ENCODE measurements at regions not wholly inside any gene's neighbourhood (a gene's known extent, or its start where the extent isn't known, plus 50 kb on each side); places are given as distances from the start of the nearest gene placed in this dataset.
"Not testable (repeated sequence)": the region's sequence is repeated elsewhere in the genome, so short reads cannot be mapped to it uniquely, and the experiment has no call there.

DNA sequence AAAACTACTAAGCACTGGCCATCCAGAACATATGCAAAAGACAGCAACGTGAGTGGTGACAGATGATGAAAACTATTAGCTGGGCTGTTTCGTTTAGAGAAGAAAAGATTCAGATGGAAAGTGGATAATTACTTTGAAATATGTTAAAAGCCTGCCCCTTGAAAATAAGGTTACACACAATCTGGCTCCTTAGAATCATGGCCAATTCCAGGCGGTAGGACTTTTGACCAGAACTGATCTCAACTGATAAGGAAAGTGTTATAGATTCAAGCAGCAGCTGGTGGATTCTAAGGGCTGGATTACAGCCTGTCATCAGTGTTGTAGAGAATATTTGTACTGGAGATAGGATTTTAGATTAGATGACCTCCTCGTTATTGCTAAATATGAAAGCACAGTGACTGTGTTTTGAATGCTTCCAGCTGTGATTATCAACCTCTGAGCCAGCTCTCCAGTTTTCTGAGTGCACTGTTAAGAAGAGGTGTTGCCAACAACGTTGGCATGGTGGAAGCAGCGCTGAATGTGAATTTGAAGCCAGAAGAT, 75.1 kb downstream of the KBTBD2 start:
- not testable (repeated sequence) for DNase-seq

DNA sequence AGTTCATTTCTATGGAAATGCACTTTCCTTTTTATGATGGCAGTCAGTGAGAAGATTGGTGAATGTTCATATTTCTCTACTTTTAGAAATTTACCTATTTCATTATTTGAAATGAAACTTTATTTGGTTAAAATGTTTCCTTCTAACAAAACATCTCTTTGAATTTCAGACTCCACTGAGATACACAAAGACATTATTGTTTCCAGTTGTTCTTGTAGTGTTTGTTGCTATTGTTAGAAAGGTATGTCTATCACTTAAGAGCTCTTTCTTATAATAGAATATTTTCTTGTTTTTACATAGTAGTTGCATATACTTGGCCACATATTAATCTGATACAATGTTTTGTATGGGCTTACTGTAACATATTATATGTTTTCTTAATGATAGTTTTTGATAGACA, 76.8 kb downstream of the KBTBD2 start:
- not testable (repeated sequence) for DNase-seq

- no peak for DNase-seq
These were observed 81.7 kb downstream of the KBTBD2 start for GRCh38 chr7:32809871-32810270.

GRCh38 chr7:32809347-32809746, 82.2 kb downstream of the KBTBD2 start:
- no peak for DNase-seq

DNA sequence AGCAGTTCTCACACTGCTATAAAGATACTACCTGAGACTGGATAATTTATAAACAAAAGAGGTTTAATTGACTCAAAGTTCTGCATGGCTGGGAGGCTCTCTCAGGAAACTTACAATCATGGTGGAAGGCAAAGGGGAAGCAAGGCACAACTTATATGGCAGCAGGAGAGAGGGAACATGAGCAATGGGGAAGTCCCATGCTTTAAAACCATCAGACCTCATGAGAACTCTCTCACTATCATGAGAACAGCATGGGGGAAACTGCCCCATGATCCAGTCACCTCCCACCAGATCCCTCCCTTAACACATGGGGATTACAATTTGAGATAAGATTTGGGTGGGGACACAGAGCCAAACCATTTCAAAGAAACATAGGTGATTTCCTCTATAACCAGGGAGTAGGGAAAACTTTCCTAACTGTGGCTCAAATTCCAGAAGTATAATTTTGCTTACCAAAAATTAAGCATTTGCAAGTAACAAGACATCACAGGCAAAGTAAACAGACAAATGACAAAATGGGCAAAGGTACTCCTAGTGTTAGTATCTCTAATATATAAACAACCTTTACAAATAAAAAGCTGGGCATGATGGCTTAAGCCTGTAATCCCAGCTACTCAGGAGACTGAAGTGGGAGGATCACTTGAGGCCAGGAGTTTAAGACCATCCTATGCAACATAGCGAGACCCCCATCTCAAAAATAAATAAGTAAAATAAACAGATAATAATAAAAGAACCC, 88.0 kb downstream of the KBTBD2 start:
- DNase-seq = no peak

- DNase-seq = no peak
These were observed 89.2 kb downstream of the KBTBD2 start for GRCh38 chr7:32802305-32802910.

DNA sequence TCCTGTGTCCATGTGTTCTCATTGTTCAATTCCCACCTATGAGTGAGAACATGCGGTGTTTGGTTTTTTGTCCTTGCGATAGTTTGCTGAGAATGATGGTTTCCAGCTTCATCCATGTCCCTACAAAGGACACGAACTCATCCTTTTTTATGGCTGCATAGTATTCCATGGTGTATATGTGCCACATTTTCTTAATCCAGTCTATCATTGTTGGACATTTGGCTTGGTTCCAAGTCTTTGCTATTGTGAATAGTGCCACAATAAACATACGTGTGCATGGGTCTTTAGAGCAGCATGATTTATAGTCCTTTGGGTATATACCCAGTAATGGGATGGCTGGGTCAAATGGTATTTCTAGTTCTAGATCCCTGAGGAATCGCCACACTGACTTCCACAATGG, 98.5 kb downstream of the KBTBD2 start:
- DNase-seq = not testable (repeated sequence)

DNA sequence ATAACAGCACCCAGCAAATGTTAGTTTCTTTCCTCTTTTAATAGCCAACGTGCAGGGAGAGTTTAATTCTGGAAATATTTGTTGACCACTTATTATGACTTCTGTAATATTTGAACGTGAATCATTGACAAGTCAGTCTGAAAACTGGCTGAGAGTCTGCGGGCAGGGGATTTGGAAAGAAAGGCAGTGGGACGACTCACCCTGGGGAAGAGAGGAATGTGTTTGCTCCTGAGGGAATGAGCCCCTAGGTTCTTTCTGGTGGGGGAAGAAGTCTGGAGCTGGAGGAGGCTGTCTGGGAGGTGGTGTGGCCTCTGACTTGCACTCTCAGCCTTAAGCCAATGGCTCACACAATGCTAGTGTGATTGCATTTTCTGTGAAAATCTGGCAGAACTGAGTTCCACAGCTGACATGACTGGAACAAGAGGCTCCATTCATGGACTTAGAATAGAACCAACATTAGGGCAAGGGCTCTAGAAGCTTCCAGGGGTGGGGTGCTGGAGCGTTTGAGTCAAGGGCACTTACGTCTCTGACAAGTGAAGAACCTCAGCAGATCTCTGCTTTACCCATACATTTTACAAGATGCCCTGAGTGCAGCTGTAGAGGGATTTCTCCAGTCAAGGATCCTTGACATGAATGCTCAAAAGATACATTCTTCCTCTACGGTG, 100.7 kb downstream of the KBTBD2 start:
- peak; percentile 99 for DNase-seq

DNA sequence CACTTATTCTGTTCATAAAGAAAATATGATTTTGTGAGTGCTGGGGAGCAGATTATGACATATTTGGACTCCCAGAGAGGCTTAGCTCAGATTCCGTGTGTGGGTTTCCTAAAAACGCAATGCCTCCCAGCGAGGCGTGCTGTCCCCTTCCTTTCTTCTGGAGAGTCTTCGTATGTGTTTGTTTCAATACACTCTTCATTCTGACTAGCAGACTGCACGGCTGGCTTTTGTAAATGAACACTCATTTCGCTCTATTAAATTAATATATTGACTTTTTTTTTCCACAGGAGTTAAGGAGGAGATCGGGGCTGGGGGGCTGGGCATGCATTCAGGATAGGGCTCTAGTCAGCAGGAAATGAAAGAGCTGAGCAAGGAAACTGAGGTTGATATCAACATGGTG, 102.3 kb downstream of the KBTBD2 start:
- DNase-seq = not testable (repeated sequence)

DNA sequence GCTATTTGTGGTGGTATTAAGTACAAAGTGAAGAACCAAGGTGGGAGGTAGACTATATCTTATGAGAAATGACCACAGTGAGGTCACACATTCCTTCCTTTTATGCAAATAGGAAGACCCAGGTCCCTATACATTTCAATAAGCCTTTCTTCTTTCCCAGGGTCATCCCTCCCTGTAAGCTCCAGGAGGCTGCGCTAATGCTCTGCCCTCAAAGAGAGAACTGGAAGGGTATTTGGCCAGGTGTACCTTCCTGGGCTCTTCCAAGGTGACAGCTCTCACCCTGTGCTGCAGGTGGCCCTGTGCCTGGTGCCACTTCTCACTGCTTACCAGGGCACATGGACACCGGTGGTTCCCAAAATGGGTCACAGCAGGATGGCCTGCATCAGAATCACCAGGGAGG, 103.4 kb downstream of the KBTBD2 start:
- not testable (repeated sequence) for DNase-seq

GRCh38 chr7:32785365-32785944, 106.1 kb downstream of the KBTBD2 start:
- not testable (repeated sequence) for DNase-seq

GRCh38 chr7:32779895-32780294, 111.7 kb downstream of the KBTBD2 start:
- not testable (repeated sequence) for DNase-seq

DNA sequence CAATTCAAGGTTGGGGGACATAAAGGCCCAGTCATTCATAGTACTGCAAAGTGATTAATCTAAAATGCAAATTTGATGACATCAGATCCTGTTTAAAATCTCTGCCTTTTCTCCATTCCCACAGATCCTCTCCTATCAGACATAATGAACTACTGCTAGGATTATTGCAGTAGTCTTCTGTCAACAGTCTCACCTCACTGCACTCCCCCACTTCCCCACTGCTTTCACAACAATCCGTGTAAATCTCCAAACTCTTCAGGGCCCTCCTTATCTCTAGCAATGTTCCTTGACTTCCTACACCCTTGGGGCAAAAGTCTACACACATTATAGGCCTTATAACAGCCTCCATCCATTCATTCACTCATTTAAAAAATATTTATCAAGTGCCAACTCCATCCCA, 112.4 kb downstream of the KBTBD2 start:
- DNase-seq = no peak

DNA sequence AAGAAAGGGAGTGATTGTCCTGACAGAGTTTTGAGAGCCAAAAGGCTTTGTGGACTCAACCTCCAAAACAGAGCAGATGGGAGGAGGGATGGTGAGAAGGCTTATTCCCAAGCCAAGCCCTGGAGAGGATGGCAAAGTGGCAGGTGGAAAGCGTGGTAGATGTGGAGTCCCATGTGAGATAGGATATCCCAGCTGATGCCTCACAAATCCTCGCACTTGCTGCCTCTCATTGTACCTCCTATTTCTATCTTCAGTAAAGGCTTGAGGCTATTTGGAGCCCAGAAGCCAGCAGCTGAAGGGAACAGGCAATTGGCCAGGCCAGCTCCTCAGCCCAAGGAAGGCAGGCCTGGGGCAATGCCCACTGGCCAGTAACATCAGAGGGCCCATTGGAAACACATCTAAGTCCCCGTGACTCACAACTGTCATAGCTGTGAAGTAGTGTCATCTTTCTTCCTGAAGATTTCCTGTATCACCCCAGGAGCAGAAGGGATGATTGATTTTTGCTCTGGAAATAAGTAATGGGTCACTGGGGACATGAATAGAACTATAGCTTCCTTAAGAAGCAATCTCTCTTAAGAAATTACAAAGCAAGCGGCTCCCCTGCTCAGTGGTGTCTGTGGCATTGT, 114.4 kb downstream of the KBTBD2 start:
- DNase-seq = peak; percentile 76

- DNase-seq = not testable (repeated sequence)
These were observed 115.2 kb downstream of the KBTBD2 start for GRCh38 chr7:32776318-32776717.

- not testable (repeated sequence) for DNase-seq
These were observed 115.8 kb downstream of the KBTBD2 start for GRCh38 chr7:32775809-32776208.

DNA sequence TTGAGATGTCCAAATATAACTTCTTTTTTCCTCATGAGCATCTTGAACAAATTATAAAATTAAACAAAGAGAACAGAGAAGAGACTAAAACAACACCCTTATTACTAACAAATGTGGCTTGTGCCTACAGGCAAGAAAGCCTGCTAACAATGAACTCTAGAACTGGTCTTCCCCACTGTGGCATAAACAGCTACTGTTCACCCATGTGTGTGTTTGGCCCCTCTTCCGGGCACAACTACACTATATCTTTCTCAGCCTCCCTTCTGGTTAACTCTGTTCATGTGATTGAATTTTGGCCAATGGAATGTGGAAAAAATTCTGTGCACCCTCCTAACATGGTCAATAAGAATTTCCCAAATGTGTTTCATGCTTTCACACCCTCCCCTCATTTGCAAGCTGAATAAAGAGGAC, 117.0 kb downstream of the KBTBD2 start:
- DNase-seq = no peak

GRCh38 chr7:32768866-32769510, 122.6 kb downstream of the KBTBD2 start:
- peak; percentile 50 for DNase-seq

DNA sequence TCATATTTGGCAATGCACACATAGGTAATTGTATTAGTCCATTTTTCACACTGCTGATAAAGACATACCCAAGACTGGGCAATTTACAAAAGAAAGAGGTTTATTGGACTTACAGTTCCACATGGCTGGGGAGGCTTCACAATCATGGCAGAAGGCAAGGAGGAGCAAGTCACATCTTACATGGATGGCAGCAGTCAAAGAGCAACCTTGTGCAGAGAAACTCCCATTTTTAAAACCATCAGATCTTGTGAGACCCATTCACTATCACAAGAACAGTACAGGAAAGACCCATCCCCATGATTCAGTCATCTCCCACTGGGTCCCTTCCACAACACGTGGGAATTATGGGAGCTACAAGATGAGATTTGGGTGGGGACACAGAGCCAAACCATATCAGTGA, 123.2 kb downstream of the KBTBD2 start:
- DNase-seq = not testable (repeated sequence)

GRCh38 chr7:32765649-32766251, 125.8 kb downstream of the KBTBD2 start:
- peak; percentile 36 for DNase-seq

DNA sequence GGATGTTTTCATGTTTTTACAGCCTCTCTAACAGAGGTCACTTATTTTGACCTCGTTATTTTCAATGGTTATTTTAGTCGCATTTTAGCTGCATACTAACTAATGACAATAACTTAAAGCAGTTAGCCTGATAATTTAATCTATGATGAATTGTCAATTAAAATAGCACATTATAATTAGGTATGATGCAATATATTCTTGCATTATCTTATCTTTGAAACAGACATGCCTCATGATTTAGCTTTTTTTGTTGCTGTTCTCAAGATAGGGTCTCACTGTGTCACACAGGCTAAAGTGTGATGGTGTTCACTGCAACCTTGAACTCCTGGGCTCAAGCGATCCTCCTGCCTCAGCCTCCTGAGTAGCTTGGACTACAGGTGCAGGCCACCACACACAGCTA, 126.4 kb downstream of the KBTBD2 start:
- no peak for DNase-seq

GRCh38 chr7:32762925-32763293, 128.7 kb downstream of the KBTBD2 start:
- DNase-seq = no peak

Data from fibroblast of upper back skin (primary cell).